Neural progenitor cell (in vitro differentiated cells): ENCODE measurements at regions not wholly inside any gene's neighbourhood (a gene's known extent, or its start where the extent isn't known, plus 50 kb on each side); places are given as distances from the start of the nearest gene placed in this dataset.

Experiments
- CTCF ChIP-seq: fragments of 200-600 bp; sonication (generic); IDR thresholded peaks from 2 replicates; pipeline ENCODE4 v1.5.1; 2017; ENCODE audit warnings: antibody characterized with exemption, mild to moderate bottlenecking
- EZH2 ChIP-seq: fragments of 200-600 bp; sonication (generic); IDR thresholded peaks from 2 replicates; pipeline ENCODE4 v1.6.1; 2017; ENCODE audit warnings: antibody characterized with exemption, mild to moderate bottlenecking, moderate library complexity

- TF ChIP-seq CTCF (no peak), EZH2 (no peak)
These were observed 163.5 kb upstream of the EEA1 start for GRCh38 chr12:93092649-93092945.
